ENCODE measurements at regions not wholly inside any gene's neighbourhood (a gene's known extent, or its start where the extent isn't known, plus 50 kb on each side); places are given as distances from the start of the nearest gene placed in this dataset.

DNA sequence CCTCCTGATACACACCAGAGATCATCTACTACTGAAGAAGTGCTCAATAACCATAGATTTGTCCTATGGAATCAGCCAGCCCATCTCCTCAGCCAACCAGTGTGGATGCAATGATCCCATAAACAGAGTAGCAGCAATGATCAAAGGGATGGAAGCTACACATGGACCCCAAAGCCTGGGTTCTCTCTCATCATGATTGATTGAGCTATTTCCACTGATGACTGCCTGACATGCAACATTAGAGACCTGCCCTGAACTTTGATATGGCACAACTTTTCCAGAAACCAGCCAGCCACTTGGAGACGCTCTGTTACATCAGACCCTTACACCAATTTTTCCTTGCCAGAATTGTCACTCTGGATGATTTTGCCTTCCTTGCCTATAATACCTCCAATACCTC lies 471.6 kb downstream of the BUD13 start:
- no peak overlapping the region for H3K4me3 ChIP-seq (ENCODE audit: low read length)
- H4K20me1 ChIP-seq (ENCODE audit: insufficient read depth) = no peaks in the 10 kb centered on the region
- no peak overlapping the region for H3K27ac ChIP-seq (ENCODE audit: low read length)
- H3K4me2 ChIP-seq (ENCODE audit: low read length) = no peak overlapping the region
- no peaks in the 10 kb centered on the region for H3K9me2 ChIP-seq (ENCODE audit: insufficient read depth, low read length)
- no peak overlapping the region for H3K9ac ChIP-seq (ENCODE audit: low read length)
- H3K79me2 ChIP-seq (replicated peaks; ENCODE audit: insufficient read depth, low read length) = no peaks in the 10 kb centered on the region
- H3K27me3 ChIP-seq (ENCODE audit: insufficient read depth, low read depth, low read length) = no peaks in the 10 kb centered on the region
- H3K36me3 ChIP-seq (ENCODE audit: insufficient read depth, low read length) = no peaks in the 10 kb centered on the region
- TF ChIP-seq EZH2 (IDR thresholded peaks at IDR 0.05; ENCODE audit: borderline replicate concordance, insufficient read depth, low read length, poor library complexity, severe bottlenecking) = no peak
- no peak for TF ChIP-seq SMC3 (conservative IDR thresholded peaks at IDR 0.05; ENCODE audit: poor library complexity)
- TF ChIP-seq, protein P1, sequence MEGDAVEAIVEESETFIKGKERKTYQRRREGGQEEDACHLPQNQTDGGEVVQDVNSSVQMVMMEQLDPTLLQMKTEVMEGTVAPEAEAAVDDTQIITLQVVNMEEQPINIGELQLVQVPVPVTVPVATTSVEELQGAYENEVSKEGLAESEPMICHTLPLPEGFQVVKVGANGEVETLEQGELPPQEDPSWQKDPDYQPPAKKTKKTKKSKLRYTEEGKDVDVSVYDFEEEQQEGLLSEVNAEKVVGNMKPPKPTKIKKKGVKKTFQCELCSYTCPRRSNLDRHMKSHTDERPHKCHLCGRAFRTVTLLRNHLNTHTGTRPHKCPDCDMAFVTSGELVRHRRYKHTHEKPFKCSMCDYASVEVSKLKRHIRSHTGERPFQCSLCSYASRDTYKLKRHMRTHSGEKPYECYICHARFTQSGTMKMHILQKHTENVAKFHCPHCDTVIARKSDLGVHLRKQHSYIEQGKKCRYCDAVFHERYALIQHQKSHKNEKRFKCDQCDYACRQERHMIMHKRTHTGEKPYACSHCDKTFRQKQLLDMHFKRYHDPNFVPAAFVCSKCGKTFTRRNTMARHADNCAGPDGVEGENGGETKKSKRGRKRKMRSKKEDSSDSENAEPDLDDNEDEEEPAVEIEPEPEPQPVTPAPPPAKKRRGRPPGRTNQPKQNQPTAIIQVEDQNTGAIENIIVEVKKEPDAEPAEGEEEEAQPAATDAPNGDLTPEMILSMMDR (IDR thresholded peaks at IDR 0.05; ENCODE audit: poor library complexity, severe bottlenecking) = no peak
- no peak for TF ChIP-seq TAF1 (IDR thresholded peaks at IDR 0.05; ENCODE audit: low read depth)
- TF ChIP-seq, protein P2, sequence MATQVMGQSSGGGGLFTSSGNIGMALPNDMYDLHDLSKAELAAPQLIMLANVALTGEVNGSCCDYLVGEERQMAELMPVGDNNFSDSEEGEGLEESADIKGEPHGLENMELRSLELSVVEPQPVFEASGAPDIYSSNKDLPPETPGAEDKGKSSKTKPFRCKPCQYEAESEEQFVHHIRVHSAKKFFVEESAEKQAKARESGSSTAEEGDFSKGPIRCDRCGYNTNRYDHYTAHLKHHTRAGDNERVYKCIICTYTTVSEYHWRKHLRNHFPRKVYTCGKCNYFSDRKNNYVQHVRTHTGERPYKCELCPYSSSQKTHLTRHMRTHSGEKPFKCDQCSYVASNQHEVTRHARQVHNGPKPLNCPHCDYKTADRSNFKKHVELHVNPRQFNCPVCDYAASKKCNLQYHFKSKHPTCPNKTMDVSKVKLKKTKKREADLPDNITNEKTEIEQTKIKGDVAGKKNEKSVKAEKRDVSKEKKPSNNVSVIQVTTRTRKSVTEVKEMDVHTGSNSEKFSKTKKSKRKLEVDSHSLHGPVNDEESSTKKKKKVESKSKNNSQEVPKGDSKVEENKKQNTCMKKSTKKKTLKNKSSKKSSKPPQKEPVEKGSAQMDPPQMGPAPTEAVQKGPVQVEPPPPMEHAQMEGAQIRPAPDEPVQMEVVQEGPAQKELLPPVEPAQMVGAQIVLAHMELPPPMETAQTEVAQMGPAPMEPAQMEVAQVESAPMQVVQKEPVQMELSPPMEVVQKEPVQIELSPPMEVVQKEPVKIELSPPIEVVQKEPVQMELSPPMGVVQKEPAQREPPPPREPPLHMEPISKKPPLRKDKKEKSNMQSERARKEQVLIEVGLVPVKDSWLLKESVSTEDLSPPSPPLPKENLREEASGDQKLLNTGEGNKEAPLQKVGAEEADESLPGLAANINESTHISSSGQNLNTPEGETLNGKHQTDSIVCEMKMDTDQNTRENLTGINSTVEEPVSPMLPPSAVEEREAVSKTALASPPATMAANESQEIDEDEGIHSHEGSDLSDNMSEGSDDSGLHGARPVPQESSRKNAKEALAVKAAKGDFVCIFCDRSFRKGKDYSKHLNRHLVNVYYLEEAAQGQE (IDR thresholded peaks at IDR 0.05; ENCODE audit: borderline replicate concordance) = no peak
- no peak for TF ChIP-seq EP300 (conservative IDR thresholded peaks at IDR 0.05; ENCODE audit: poor library complexity, severe bottlenecking)
- TF ChIP-seq POLR2AphosphoS5 (IDR thresholded peaks at IDR 0.05) = no peak
- no peak for TF ChIP-seq RAD21 (conservative IDR thresholded peaks at IDR 0.05)
- no peak for TF ChIP-seq MXI1 (conservative IDR thresholded peaks at IDR 0.05; ENCODE audit: poor library complexity, severe bottlenecking)
- H3F3A ChIP-seq (ENCODE audit: insufficient read depth, low read length, poor library complexity, severe bottlenecking) = no peaks in the 10 kb centered on the region
- H2AFZ ChIP-seq (ENCODE audit: low read depth, low read length) = no peak overlapping the region
- no peaks in the 10 kb centered on the region for H3K9me3 ChIP-seq (ENCODE audit: low read length)

DNA sequence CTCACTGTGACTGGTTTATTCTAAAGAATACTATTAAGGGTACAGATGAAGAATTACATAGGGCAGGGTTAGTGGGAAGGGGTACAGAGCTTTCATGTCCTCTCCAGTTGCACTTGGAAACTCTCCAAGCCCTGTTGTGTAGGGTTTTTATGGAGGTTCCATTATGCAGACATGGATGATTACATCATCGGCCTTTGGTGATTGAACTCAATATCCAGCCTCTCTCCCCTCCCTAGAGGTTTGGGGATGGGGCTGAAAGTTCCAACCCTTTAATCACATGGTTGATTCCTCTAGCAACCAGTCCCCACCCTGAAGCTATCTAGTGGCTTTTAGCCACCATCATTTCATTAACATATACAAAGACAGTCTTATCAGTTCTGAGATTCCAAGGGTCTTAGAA lies 472.6 kb downstream of the BUD13 start:
- H3K4me2 ChIP-seq (ENCODE audit: low read length) = no peak overlapping the region
- no peaks in the 10 kb centered on the region for H3K27me3 ChIP-seq (ENCODE audit: insufficient read depth, low read depth, low read length)
- H3K27ac ChIP-seq (ENCODE audit: low read length) = no peak overlapping the region
- H3K36me3 ChIP-seq (ENCODE audit: insufficient read depth, low read length) = no peaks in the 10 kb centered on the region
- H3F3A ChIP-seq (ENCODE audit: insufficient read depth, low read length, poor library complexity, severe bottlenecking) = no peaks in the 10 kb centered on the region
- H3K4me3 ChIP-seq (ENCODE audit: low read length) = no peak overlapping the region
- no peaks in the 10 kb centered on the region for H3K9me3 ChIP-seq (ENCODE audit: low read length)
- no peaks in the 10 kb centered on the region for H4K20me1 ChIP-seq (ENCODE audit: insufficient read depth)
- no peaks in the 10 kb centered on the region for H3K9me2 ChIP-seq (ENCODE audit: insufficient read depth, low read length)
- no peak overlapping the region for H2AFZ ChIP-seq (ENCODE audit: low read depth, low read length)
- H3K9ac ChIP-seq (ENCODE audit: low read length) = no peak overlapping the region
- TF ChIP-seq MXI1 (conservative IDR thresholded peaks at IDR 0.05; ENCODE audit: poor library complexity, severe bottlenecking) (no peak), EP300 (conservative IDR thresholded peaks at IDR 0.05; ENCODE audit: poor library complexity, severe bottlenecking) (no peak), EZH2 (IDR thresholded peaks at IDR 0.05; ENCODE audit: borderline replicate concordance, insufficient read depth, low read length, poor library complexity, severe bottlenecking) (no peak), POLR2AphosphoS5 (IDR thresholded peaks at IDR 0.05) (no peak), RAD21 (conservative IDR thresholded peaks at IDR 0.05) (no peak), TAF1 (IDR thresholded peaks at IDR 0.05; ENCODE audit: low read depth) (no peak), SMC3 (conservative IDR thresholded peaks at IDR 0.05; ENCODE audit: poor library complexity) (no peak)
- TF ChIP-seq, protein P2 (IDR thresholded peaks at IDR 0.05; ENCODE audit: borderline replicate concordance) = no peak
- TF ChIP-seq, protein P1 (IDR thresholded peaks at IDR 0.05; ENCODE audit: poor library complexity, severe bottlenecking) = no peak
- H3K79me2 ChIP-seq (replicated peaks; ENCODE audit: insufficient read depth, low read length) = no peaks in the 10 kb centered on the region

Data from neural cell (in vitro differentiated cells).